OCI-LY7 (cell line): ENCODE measurements at regions not wholly inside any gene's neighbourhood (a gene's known extent, or its start where the extent isn't known, plus 50 kb on each side); places are given as distances from the start of the nearest gene placed in this dataset.

ENCODE experiments used
- CTCF ChIP-seq: fragments of 200-600 bp; sonication (generic); conservative IDR thresholded peaks from 2 replicates; pipeline ENCODE4 v1.5.1; 2014; ENCODE audit warnings: mild to moderate bottlenecking, antibody characterized with exemption, low read length, moderate library complexity, mixed read lengths
- EZH2phosphoT487 ChIP-seq: fragments of 200-600 bp; sonication (generic); IDR thresholded peaks from 2 replicates; pipeline ENCODE4 v1.6.1; 2018; ENCODE audit warnings: low read depth, borderline replicate concordance, mild to moderate bottlenecking, mixed run types, antibody characterized with exemption, low read length, moderate library complexity, mixed read lengths

- TF ChIP-seq CTCF, result no peak
- no peak for TF ChIP-seq EZH2phosphoT487
Measured at GRCh38 chr9:80025131-80025530, 453.4 kb downstream of the TLE4 start.
